Left kidney (tissue), 1 donor: ENCODE measurements at regions not wholly inside any gene's neighbourhood (a gene's known extent, or its start where the extent isn't known, plus 50 kb on each side); places are given as distances from the start of the nearest gene placed in this dataset.
A peak's percentile ranks its signal among the peaks of the same experiment; 100 is the strongest.

Source experiments
- DNase-seq: peaks from one replicate; pipeline ENCODE4 v3.0.0-alpha.2; 2013

DNA sequence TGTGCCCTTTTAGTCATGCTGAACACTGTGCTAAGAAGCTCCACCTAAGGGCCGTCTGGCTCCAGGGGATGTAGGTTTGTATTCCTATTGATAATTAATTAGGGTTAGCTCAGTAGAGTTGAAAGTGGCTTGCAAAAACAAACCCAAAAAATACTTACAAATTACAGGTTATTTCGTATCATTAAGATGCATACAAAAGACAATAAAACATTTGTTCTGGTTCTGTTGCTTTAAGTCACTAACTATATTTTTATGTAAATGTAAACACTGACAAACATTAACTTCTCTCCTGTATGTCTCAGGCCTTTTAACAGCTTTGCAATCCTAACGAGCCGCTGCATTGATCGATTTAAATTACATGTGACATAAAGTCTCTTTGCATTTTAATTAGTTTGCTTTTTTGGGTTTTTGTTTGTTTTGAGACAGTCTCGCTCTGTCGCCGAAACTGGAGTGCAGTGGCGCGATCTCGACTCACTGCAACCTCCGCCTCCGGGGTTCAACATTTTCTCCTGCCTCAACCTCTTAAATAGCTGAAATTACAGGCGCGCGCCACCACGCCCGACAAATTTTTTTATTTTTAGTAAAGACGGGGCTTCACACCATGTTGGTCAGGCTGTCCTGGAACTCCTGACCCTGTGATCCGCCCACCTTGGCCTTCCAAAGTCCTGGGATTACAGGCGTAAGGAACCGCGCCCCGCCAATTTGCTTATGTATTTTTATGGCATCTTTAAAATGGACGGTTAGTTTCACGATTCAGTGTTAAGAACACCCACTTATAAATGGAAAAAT, 110.9 kb downstream of the HFE start:
- DNase-seq: no peak

DNA sequence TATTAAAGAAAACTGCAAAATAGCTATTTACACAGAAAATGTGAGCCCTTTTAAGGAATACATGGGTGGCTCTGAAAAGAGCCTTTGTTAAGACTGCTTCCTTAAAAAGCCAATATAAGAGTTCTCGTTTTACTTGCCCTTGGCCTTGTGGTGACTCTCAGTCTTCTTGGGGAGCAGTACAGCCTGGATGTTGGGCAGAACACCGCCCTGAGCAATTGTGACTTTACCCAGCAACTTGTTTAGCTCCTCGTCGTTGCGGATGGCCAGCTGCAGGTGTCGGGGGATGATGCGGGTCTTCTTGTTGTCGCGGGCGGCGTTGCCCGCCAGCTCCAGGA, 111.5 kb downstream of the HFE start:
- no peak for DNase-seq

DNA sequence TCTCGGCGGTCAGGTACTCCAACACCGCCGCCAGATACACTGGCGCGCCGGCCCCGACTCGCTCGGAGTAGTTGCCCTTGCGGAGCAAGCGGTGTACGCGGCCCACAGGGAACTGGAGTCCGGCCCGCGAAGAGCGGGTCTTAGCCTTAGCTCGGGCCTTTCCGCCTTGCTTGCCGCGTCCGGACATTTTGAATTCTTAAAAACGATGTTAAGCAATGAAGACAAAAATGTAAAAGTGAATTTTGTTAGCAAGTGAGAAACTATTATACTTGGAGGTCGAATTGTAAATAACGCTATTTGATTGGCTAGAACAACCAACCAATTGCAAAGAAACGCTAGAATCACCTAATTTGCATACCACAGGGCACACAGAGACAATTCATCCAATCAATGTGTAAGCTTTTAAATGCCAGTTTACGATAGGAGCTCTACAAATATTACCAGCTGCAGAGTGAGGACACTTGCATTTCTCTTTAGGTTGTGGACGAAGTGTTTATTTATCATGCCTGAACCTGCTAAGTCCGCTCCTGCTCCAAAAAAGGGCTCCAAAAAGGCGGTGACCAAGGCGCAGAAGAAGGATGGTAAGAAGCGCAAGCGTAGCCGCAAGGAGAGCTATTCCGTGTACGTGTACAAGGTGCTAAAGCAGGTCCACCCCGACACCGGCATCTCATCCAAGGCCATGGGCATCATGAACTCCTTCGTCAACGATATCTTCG, 112.0 kb downstream of the HFE start:
- DNase-seq: peak; percentile 95

- DNase-seq: no peak
Observed at GRCh38 chr6:26199773-26200764, 112.8 kb downstream of the HFE start.

DNA sequence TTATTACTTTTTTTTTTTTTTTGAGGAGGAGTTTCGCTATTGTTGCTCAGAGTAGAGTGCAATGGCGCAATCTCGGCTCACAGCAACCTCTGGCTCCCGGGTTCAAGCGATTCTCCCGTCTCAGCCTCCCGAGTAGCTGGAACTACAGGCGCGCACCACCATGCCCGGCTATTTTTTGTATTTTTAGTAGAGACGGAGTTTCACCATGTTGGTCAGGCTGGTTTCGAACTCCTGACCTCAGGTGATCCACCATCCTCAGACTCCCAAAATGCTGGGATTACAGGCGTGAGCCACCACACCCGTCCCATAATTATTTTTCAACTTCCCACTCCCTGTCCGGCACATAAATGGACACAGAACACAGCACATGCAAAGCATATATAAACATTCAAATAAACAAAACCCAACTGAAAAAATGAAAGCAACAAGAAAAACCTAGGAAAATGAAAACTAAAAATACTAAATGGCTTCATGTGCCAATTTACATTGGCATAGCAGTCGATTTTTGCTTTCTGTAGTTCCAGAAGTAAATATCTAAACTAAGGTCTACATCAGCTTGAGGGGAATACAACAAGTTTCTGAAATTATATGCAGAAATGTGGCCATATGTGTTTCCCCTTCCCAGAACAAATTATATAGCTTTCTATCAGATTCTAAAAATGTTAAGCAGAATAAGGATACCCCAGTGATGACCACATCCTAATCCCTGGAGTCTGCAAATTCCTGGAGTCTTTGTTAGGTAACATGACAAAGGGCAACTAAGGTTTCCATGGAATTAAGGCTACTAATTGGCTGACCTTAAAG, 113.9 kb downstream of the HFE start:
- no peak for DNase-seq

GRCh38 chr6:26202201-26202611, 115.0 kb downstream of the HFE start:
- no peak for DNase-seq

GRCh38 chr6:26202811-26203583, 115.8 kb downstream of the HFE start:
- DNase-seq: no peak

- peak; percentile 100 for DNase-seq
Observed at GRCh38 chr6:26204332-26205160, 117.3 kb downstream of the HFE start.

DNA sequence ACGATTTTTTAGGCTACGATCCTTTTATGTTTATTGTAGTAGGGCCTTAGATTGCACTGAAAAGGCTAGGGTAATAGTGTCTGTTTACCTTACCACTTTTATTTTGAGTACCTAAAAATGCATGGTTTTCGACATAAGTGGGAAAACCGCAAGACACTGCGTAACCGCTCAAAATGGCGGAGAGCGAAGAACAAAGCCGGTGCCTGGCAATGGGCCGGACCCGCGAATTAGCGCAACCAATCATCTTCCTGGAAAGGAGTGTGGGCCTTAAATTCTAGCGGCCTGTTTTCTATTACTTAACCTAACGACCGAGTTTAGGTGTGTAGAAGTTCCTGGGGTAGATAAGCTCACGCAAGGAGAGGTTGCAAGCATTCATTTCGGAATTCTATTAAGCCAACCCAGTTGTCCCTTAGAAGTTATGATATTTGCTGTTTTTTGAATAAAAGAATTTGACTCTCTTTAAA, 118.0 kb downstream of the HFE start:
- DNase-seq: peak; percentile 87

DNA sequence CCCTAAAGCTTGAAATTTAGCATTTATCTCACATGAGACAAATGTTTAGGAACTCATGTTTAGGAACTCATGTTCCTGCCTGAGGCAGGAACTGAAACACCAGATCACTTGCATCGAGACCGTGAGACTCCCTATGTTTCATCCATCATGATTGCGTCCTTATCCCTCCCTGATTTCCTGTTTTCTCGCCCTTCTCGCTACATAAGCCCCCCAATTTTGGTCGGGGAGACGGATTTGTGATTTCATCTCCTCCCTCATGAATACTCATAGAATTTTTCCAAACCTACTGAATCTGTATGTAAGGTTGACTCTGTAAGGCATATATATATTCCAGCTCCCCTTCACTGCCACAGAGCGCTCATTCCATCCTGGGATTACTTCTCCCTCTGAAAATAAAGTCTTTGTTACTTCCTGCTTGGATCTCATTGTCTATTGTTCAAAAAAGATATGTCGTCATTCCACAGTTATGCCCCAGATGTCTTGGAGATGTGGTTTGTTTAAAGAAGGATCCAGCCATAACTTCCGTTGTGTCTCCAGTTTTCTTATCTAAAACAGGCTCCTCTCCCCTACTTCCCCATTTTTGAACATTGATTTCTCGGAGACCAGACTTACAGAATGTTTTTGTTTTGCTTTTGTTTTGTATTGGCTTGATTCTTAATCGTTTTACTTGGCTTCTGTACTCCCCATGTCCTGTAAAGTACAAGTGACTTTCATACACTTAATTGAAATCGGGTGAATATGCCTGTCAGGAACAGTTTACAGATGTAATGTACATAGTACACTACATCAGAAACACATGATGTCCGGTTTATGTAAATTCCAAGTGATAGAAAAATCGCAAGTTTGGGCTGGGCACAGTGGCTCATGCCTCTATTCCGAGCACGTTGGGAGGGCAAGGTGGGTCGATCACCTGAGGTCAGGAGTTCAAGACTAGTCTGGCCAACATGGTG, 118.7 kb downstream of the HFE start:
- DNase-seq: no peak

DNA sequence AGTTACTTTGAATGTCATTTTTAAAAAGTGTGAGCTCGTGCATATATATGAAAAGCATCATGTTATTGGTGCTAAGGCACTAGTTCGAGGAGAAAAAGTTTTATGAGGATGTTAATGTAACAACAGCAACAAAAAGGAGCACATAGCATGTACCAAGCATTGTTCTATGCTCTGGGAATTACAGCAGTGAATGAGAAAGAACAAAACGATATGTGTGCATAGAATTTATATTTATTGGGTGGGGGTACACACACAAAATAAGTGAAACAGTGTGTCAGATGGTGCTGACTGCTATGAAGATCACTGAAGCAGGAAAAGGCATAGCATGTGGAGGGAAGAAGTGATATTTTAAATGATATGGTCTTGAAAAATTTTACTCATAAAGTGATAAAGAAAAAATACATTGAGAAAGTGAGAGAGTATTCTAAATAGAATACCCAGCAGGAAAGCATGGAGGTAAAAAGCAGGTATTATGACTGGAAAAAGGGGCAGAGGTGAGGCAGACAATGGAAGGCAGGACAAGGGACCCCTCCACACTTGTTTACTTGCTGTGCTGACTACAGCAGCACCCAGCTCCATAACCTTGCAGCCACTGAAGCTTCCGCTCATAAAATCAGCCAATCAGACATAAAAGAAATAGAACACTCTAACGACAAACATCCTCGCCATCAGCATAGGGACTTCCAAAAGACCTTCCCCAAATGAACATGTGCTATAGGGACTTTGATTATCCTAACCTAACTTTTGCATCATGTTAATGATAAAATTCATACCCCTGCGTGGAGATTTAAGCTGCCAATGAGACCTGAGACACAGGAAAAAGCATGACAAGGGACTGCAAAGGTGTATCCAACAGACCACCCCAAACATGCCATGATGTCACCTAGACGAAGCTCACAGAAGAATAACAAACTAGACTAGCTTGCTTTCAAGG, 119.9 kb downstream of the HFE start:
- no peak for DNase-seq

GRCh38 chr6:26211963-26212362, 124.7 kb downstream of the HFE start:
- DNase-seq: no peak

DNA sequence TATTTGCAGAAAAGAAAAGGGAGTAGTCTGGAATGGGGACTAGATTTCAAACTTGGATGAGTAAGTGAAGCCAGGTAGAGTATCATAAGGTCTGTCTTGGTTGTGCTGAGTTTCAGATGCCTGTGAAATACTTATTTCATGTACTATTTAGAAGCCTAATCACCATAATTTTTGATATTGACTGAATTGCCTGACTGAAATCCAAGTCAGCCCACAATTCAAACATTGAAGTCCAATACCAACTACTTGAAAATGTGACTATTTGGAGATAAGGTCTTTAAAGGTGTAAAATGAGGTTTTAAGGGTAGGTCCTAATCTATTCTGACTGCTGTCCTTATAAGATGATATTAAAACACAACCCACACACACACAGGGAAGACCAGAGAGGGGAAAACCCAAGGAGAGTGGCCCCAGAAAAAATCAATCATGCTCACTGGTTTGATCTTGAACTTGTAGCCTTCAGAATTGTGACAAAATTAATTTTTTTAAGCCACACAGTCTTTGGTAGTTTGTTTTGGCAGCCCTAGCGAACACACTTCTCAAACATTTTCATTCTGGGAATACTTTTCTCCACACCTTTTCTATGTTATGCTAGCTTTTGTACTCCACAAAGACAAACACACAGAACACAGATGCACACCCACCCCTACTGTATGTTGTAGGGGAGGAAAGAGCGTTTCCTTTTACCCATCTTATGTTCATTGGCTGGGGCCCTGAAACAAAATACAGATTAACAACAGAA, 126.3 kb downstream of the HFE start:
- DNase-seq: no peak

DNA sequence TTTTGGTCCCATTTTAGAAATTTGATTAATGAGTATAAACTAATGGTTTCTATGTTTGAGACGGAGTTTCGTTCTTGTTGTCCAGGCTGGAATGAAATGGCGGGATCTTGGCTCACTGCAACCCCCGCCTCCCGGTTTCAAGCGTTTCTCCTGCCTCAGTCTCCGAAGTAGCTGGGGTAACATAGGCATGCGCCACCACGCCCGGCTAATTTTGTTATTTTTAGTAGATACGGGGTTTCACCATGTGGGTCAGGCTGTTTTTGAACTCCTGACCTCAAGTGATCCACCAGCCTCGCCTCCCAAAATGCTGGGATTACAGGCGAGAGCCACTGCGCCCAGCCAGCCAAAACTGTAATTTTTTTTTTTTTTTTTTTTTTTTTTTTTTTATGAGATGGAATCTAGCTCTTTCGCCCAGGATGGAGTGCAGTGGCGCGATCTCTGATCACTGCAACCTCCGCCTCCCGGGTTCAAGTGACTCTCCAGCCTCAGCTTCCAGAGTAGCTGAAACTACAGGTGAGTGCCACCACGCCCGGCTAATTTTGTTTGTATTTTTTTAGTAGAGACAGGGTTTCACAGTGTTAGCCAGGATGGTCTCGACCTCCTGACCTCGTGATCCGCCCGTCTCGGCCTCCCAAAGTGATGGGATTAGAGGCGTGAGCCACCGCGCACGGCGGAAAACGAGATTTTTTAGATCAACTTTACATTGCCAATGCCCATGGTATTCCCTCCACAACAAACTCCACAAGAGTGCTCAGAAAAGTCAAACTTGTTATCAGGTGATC, 127.8 kb downstream of the HFE start:
- no peak for DNase-seq

DNA sequence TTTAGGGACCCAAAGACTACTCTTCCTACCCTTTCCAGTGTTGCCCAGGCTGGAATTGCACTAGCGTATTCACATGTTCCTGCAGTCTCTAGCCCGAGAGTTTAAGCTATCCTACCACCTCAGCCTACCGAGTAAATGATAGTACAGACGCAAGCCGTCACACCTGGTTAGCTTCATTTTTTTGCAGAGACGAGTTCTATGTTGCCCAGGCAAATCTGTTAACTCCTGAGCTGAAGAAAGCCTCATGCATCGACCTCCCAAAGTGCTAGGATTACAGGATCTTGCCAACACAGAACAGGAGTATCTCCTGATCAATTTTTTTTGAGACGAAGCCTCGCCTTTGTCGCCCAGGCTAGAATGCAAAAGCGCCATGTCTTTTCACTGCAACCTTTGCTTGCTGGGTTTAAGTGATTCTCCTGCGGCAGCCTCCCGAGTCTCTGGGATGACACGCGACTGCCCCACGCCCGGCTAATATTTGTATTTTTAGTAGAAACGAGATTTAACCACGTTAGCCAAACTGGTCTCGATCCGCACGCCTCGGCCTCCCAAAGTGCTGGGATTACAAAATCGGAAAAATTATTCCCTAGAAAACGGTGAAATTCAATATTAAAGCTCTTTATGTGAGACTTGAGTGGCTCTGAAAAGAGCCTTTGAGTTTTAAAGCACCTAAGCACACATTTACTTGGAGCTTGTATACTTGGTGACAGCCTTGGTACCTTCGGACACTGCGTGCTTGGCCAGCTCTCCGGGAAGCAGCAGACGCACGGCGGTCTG, 128.5 kb downstream of the HFE start:
- no peak for DNase-seq
